ENCODE measurements at regions not wholly inside any gene's neighbourhood (a gene's known extent, or its start where the extent isn't known, plus 50 kb on each side); places are given as distances from the start of the nearest gene placed in this dataset.

GRCh38 chr2:181239201-181239799 is 217.9 kb upstream of the ITGA4 start:
- Histone ChIP-seq H2AFZ (ENCODE audit: low read depth, low read length, poor library complexity, severe bottlenecking) (peak overlapping the region; percentile 60), H3K27ac (ENCODE audit: low read depth, low read length) (no peak overlapping the region), H3K27me3 (ENCODE audit: insufficient read depth, low read length) (no peaks in the 10 kb centered on the region), H3K9me2 (ENCODE audit: insufficient read depth) (no peaks in the 10 kb centered on the region), H3K4me2 (ENCODE audit: low read length) (no peak overlapping the region), H3K4me3 (replicated peaks in 1 of 2; ENCODE audit: low read depth in 1 of 2, low read length in 2 of 2) (no peak overlapping the region), H3K36me3 (ENCODE audit: control insufficient read depth in 1 of 2, insufficient read depth in 2 of 2, low read length in 2 of 2) (no peaks in the 10 kb centered on the region), H3K9ac (ENCODE audit: low read length) (no peak overlapping the region), H3K79me2 (ENCODE audit: insufficient read depth, low read length) (no peaks in the 10 kb centered on the region), H3K9me3 (ENCODE audit: control insufficient read depth in 1 of 2, insufficient read depth in 1 of 2, low read depth in 1 of 2, low read length in 2 of 2) (no peaks in the 10 kb centered on the region), H3K4me1 (ENCODE audit: control insufficient read depth in 1 of 2, insufficient read depth in 2 of 2, low read length in 2 of 2) (no peaks in the 10 kb centered on the region), H4K20me1 (ENCODE audit: insufficient read depth) (no peaks in the 10 kb centered on the region)
- ChIA-PET CTCF (no interaction called here), POLR2A (no interaction called here), RAD21 (ENCODE audit: low non-redundant PET in 1 of 2, low total read pairs in 2 of 2, uncharacterized antibody in 2 of 2, unreplicated experiment in 2 of 2) (no interaction called here)
- intact Hi-C loops (cut with micrococcal nuclease): no loop called here
- BruUV-seq (replicated peaks): no TSS peak
- ATAC-seq (peak; percentile 78), DNase-seq (ENCODE audit: low read depth, low spot score) (peak; percentile 53)
- TF ChIP-seq CBX3 (IDR thresholded peaks at IDR 0.05; ENCODE audit: low read depth): peak; percentile 55
- no peak for TF ChIP-seq EGR1 (IDR thresholded peaks at IDR 0.05; ENCODE audit: low read depth)
- peak; percentile 41 for TF ChIP-seq RAD21 (IDR thresholded peaks at IDR 0.05; ENCODE audit: low read depth)
- TF ChIP-seq REST (IDR thresholded peaks at IDR 0.05; ENCODE audit: low read depth): no peak
- no peak; the same call in 1 of the 2 replicates for TF ChIP-seq SIN3A (IDR thresholded peaks at IDR 0.05; ENCODE audit: low read depth)
- TF ChIP-seq EZH2phosphoT487 (IDR thresholded peaks at IDR 0.05; ENCODE audit: borderline replicate concordance): no peak
- no peak for TF ChIP-seq SP1 (IDR thresholded peaks at IDR 0.05; ENCODE audit: low read depth)
- TF ChIP-seq JUND (IDR thresholded peaks at IDR 0.05): no peak
- no peak for TF ChIP-seq ZNF274 (IDR thresholded peaks at IDR 0.05; ENCODE audit: low read depth, low read length)
- peak; percentile 18 for TF ChIP-seq TCF7L2 (IDR thresholded peaks at IDR 0.05; ENCODE audit: borderline replicate concordance, extremely low read depth, insufficient read depth, insufficient read length)
- no peak for TF ChIP-seq CEBPB (IDR thresholded peaks at IDR 0.05; ENCODE audit: low read depth)
- TF ChIP-seq POLR2A (IDR thresholded peaks at IDR 0.05; ENCODE audit: borderline replicate concordance, extremely low read depth, insufficient read depth, insufficient read length): no peak
- no peak for TF ChIP-seq SRF (IDR thresholded peaks at IDR 0.05; ENCODE audit: low read depth)
- TF ChIP-seq ELF1 (IDR thresholded peaks at IDR 0.05; ENCODE audit: borderline replicate concordance, low read depth): no peak
- TF ChIP-seq, protein P1, sequence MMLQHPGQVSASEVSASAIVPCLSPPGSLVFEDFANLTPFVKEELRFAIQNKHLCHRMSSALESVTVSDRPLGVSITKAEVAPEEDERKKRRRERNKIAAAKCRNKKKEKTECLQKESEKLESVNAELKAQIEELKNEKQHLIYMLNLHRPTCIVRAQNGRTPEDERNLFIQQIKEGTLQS (IDR thresholded peaks at IDR 0.05): no peak
- no peak for TF ChIP-seq EZH2 (IDR thresholded peaks at IDR 0.05)
- 0 out of 2 replicates have a peak, but pooled peaks have one; percentile 19 for TF ChIP-seq FOSL1 (IDR thresholded peaks at IDR 0.05; ENCODE audit: low read depth)
- TF ChIP-seq, protein P2, sequence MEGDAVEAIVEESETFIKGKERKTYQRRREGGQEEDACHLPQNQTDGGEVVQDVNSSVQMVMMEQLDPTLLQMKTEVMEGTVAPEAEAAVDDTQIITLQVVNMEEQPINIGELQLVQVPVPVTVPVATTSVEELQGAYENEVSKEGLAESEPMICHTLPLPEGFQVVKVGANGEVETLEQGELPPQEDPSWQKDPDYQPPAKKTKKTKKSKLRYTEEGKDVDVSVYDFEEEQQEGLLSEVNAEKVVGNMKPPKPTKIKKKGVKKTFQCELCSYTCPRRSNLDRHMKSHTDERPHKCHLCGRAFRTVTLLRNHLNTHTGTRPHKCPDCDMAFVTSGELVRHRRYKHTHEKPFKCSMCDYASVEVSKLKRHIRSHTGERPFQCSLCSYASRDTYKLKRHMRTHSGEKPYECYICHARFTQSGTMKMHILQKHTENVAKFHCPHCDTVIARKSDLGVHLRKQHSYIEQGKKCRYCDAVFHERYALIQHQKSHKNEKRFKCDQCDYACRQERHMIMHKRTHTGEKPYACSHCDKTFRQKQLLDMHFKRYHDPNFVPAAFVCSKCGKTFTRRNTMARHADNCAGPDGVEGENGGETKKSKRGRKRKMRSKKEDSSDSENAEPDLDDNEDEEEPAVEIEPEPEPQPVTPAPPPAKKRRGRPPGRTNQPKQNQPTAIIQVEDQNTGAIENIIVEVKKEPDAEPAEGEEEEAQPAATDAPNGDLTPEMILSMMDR (IDR thresholded peaks at IDR 0.05 in 2 of 3, conservative IDR thresholded peaks at IDR 0.05 in 1 of 3; ENCODE audit: borderline replicate concordance in 1 of 3, insufficient read depth in 1 of 3, low read depth in 2 of 3, low read length in 2 of 3): peak; percentile 25 to 66 (median 49); a peak in 5 of 6 replicates
- TF ChIP-seq ZFX (IDR thresholded peaks at IDR 0.05): no peak
- no peak for TF ChIP-seq MAX (IDR thresholded peaks at IDR 0.05)
- no peak for TF ChIP-seq YY1 (IDR thresholded peaks at IDR 0.05; ENCODE audit: extremely low read depth, insufficient replicate concordance, low read depth, low read length)
- TF ChIP-seq, protein P3, sequence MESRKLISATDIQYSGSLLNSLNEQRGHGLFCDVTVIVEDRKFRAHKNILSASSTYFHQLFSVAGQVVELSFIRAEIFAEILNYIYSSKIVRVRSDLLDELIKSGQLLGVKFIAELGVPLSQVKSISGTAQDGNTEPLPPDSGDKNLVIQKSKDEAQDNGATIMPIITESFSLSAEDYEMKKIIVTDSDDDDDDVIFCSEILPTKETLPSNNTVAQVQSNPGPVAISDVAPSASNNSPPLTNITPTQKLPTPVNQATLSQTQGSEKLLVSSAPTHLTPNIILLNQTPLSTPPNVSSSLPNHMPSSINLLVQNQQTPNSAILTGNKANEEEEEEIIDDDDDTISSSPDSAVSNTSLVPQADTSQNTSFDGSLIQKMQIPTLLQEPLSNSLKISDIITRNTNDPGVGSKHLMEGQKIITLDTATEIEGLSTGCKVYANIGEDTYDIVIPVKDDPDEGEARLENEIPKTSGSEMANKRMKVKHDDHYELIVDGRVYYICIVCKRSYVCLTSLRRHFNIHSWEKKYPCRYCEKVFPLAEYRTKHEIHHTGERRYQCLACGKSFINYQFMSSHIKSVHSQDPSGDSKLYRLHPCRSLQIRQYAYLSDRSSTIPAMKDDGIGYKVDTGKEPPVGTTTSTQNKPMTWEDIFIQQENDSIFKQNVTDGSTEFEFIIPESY (IDR thresholded peaks at IDR 0.05; ENCODE audit: extremely low read depth, insufficient replicate concordance, low read length): no peak

Data from HCT116 (cell line).